Smooth muscle cell (in vitro differentiated cells): ENCODE measurements at regions not wholly inside any gene's neighbourhood (a gene's known extent, or its start where the extent isn't known, plus 50 kb on each side); places are given as distances from the start of the nearest gene placed in this dataset.
"Not testable (repeated sequence)": the region's sequence is repeated elsewhere in the genome, so short reads cannot be mapped to it uniquely, and the experiment has no call there.

Source experiments
- DNase-seq: peaks from one replicate; lab custom pipeline; 2025; ENCODE audit not compliant: unreplicated experiment; lab: John Stamatoyannopoulos, UW
- H2AFZ ChIP-seq: fragments of 200-600 bp; sonication (generic); 2 replicates; pipeline ENCODE4 v1.6.0; 2016; ENCODE audit warnings: antibody characterized with exemption, low read depth, mild to moderate bottlenecking
- H3F3A ChIP-seq: fragments of 200-600 bp; sonication (generic); 2 replicates; pipeline ENCODE4 v1.6.0; 2017; ENCODE audit warnings: antibody characterized with exemption, low read depth
- H3K27ac ChIP-seq: fragments of 200-600 bp; sonication (generic); 2 replicates; pipeline ENCODE4 v1.5.1; 2016; ENCODE audit warnings: low read depth, mild to moderate bottlenecking
- H3K27me3 ChIP-seq: fragments of 200-600 bp; sonication (generic); 2 replicates; pipeline ENCODE4 v1.6.1; 2016; ENCODE audit warnings: low read depth, mild to moderate bottlenecking
- H3K36me3 ChIP-seq: fragments of 200-600 bp; sonication (generic); 2 replicates; pipeline ENCODE4 v1.5.1; 2016; ENCODE audit warnings: low read depth
- H3K4me1 ChIP-seq: fragments of 200-600 bp; sonication (generic); 2 replicates; pipeline ENCODE4 v1.5.1; 2016; ENCODE audit warnings: low read depth
- H3K4me2 ChIP-seq: fragments of 200-600 bp; sonication (generic); 2 replicates; pipeline ENCODE4 v1.6.0; 2016; ENCODE audit warnings: mild to moderate bottlenecking
- H3K4me3 ChIP-seq: fragments of 200-600 bp; sonication (generic); 2 replicates; pipeline ENCODE4 v1.5.1; 2016; ENCODE audit warnings: mild to moderate bottlenecking
- H3K79me2 ChIP-seq: fragments of 200-600 bp; sonication (generic); 2 replicates; pipeline ENCODE4 v1.6.0; 2016; ENCODE audit warnings: low read depth, mild to moderate bottlenecking
- H3K9ac ChIP-seq: fragments of 200-600 bp; sonication (generic); 2 replicates; pipeline ENCODE4 v1.6.0; 2016; ENCODE audit warnings: low read depth
- H3K9me3 ChIP-seq: fragments of 200-600 bp; sonication (generic); replicated peaks from 2 replicates; pipeline ENCODE4 v1.5.1; 2016; ENCODE audit warnings: low read depth
- H4K20me1 ChIP-seq: fragments of 200-600 bp; sonication (generic); 2 replicates; pipeline ENCODE4 v1.6.0; 2016; ENCODE audit warnings: low read depth
- WGBS: methylation state at CpG from one replicate; pipeline ENCODE4 v1.1.7; 2016; ENCODE audit warnings: low lambda C conversion rate; 5-methylcytosine and 5-hydroxymethylcytosine counted together
- TF ChIP-seq, protein P1 (sequence below): fragments of 200-600 bp; sonication (generic); IDR thresholded peaks from 2 replicates; pipeline ENCODE4 v1.5.1; 2017; ENCODE audit warnings: borderline replicate concordance, mild to moderate bottlenecking, antibody characterized with exemption; ENCODE audit not compliant: insufficient read depth, poor library complexity, severe bottlenecking

DNA sequence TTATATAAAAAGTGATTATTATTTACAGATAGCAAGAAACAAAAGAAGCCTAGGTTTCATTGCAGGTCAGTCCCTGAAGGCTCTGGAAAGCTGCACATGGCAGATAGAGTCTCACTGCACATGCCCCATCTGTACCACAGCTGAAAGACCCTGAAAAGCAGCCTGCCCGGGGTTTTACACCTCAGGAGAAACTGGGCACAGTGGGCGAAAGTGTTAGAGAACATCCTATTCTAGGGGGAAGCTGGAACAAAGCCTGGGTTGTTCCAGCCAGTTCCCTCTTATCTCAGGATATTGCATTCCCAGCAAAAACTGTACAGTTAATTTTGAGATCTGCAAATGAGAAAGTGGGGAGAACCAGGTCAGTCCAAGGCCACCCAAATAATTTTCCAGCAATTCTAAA is 419.7 kb downstream of the CNTNAP4 start:
- peaks cover 13% of the 10 kb centered on the region for H3K27me3 ChIP-seq
- H3F3A ChIP-seq, result no peaks in the 10 kb centered on the region
- no peaks in the 10 kb centered on the region for H3K79me2 ChIP-seq
- TF ChIP-seq, protein P1, sequence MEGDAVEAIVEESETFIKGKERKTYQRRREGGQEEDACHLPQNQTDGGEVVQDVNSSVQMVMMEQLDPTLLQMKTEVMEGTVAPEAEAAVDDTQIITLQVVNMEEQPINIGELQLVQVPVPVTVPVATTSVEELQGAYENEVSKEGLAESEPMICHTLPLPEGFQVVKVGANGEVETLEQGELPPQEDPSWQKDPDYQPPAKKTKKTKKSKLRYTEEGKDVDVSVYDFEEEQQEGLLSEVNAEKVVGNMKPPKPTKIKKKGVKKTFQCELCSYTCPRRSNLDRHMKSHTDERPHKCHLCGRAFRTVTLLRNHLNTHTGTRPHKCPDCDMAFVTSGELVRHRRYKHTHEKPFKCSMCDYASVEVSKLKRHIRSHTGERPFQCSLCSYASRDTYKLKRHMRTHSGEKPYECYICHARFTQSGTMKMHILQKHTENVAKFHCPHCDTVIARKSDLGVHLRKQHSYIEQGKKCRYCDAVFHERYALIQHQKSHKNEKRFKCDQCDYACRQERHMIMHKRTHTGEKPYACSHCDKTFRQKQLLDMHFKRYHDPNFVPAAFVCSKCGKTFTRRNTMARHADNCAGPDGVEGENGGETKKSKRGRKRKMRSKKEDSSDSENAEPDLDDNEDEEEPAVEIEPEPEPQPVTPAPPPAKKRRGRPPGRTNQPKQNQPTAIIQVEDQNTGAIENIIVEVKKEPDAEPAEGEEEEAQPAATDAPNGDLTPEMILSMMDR, result no peak
- H3K36me3 ChIP-seq, result no peaks in the 10 kb centered on the region
- H3K4me3 ChIP-seq, result no peak overlapping the region
- H3K4me1 ChIP-seq, result no peaks in the 10 kb centered on the region
- H3K4me2 ChIP-seq, result no peak overlapping the region
- no peaks in the 10 kb centered on the region for H3K9me3 ChIP-seq
- H3K27ac ChIP-seq, result no peak overlapping the region
- no peak overlapping the region for H2AFZ ChIP-seq
- H3K9ac ChIP-seq, result no peak overlapping the region
- no peak for DNase-seq
- H4K20me1 ChIP-seq, result no peaks in the 10 kb centered on the region
- 87% methylated on average over 2 of the region's 2 CpGs for WGBS

DNA sequence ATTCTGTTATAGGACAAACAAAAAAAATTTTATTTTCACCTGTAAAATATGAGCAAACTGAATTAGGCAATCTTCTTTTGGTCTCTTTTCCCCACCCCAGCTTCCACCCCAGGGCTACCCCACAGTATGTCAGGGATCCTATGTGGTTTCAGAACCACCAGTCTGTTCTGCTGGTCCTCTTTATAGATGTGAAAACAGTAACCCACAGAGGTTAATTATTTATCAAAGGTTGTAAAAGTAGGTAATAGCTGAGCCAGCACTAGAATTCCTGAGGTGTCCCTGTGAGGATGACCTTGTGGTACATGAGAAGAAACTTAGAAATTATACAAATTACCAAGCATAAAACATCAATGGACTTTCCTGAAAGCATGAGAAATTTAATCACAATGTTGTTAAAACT is 428.7 kb downstream of the CNTNAP4 start:
- H4K20me1 ChIP-seq, result no peaks in the 10 kb centered on the region
- DNase-seq, result no peak
- no peak overlapping the region for H3K9ac ChIP-seq
- no peak overlapping the region for H2AFZ ChIP-seq
- H3K4me1 ChIP-seq, result no peaks in the 10 kb centered on the region
- no peaks in the 10 kb centered on the region for H3K9me3 ChIP-seq
- no peak overlapping the region for H3K4me2 ChIP-seq
- no peaks in the 10 kb centered on the region for H3F3A ChIP-seq
- no peaks in the 10 kb centered on the region for H3K36me3 ChIP-seq
- H3K27ac ChIP-seq, result no peak overlapping the region
- H3K79me2 ChIP-seq, result no peaks in the 10 kb centered on the region
- peaks cover 17% of the 10 kb centered on the region for H3K27me3 ChIP-seq
- no peak overlapping the region for H3K4me3 ChIP-seq
- TF ChIP-seq, protein P1, result no peak

GRCh38 chr16:76713191-76713590 is 436.0 kb downstream of the CNTNAP4 start:
- TF ChIP-seq, protein P1, result no peak
- H3K4me3 ChIP-seq, result no peak overlapping the region
- H3K27ac ChIP-seq, result no peak overlapping the region
- H3K79me2 ChIP-seq, result no peaks in the 10 kb centered on the region
- no peaks in the 10 kb centered on the region for H3K4me1 ChIP-seq
- no peaks in the 10 kb centered on the region for H3K9me3 ChIP-seq
- H3K36me3 ChIP-seq, result no peaks in the 10 kb centered on the region
- 39% methylated on average over 1 of the region's 1 CpG for WGBS
- H4K20me1 ChIP-seq, result no peaks in the 10 kb centered on the region
- no peak overlapping the region for H3K4me2 ChIP-seq
- H3K9ac ChIP-seq, result no peak overlapping the region
- H3F3A ChIP-seq, result no peaks in the 10 kb centered on the region
- no peaks in the 10 kb centered on the region for H3K27me3 ChIP-seq
- DNase-seq, result no peak
- H2AFZ ChIP-seq, result no peak overlapping the region

DNA sequence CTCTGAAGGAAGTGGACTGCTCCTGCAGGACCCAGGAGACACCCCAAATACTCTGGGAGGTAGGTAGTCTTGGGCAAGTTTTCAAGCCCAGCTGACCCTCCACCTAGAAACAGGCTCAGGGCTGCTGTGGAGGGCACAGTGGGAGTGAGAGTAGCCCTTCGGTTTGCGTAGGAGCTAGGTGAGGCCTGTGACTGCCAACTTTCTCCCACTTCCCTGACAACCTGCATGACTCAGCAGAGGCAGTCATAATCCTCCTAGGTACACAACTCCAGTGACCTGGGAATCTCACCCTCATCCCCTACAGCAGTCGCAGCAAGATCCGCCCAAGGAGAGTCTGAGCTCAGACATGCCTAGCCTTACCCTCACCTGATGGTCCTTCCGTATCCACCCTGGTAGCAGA is 439.1 kb downstream of the CNTNAP4 start:
- not testable (repeated sequence) for DNase-seq, H3K9me3 ChIP-seq, H2AFZ ChIP-seq, H4K20me1 ChIP-seq, H3K36me3 ChIP-seq, H3K27me3 ChIP-seq, H3K4me2 ChIP-seq, H3K79me2 ChIP-seq, H3F3A ChIP-seq, H3K4me3 ChIP-seq, H3K27ac ChIP-seq, H3K9ac ChIP-seq, H3K4me1 ChIP-seq
- WGBS, result 95% methylated on average over 5 of the region's 5 CpGs
